Glutamatergic neuron (in vitro differentiated cells): ENCODE measurements at regions not wholly inside any gene's neighbourhood (a gene's known extent, or its start where the extent isn't known, plus 50 kb on each side); places are given as distances from the start of the nearest gene placed in this dataset.

Experiments used
- DNase-seq: peaks from one replicate; pipeline ENCODE4 v3.0.0; 2022
- H3K27ac Mint-ChIP-seq: one replicate; pipeline ENCODE4 v1.8.0; 2020; ENCODE audit warnings: mild to moderate bottlenecking, mixed read lengths, inconsistent platforms; ENCODE audit not compliant: unreplicated experiment
- H3K27me3 Mint-ChIP-seq: one replicate; pipeline ENCODE4 v1.8.0; 2020; ENCODE audit warnings: mild to moderate bottlenecking, moderate library complexity, mixed read lengths, inconsistent platforms; ENCODE audit not compliant: unreplicated experiment
- H3K36me3 Mint-ChIP-seq: one replicate; pipeline ENCODE4 v1.8.0; 2020; ENCODE audit warnings: mild to moderate bottlenecking, mixed read lengths, inconsistent platforms; ENCODE audit not compliant: unreplicated experiment
- H3K4me1 Mint-ChIP-seq: one replicate; pipeline ENCODE4 v1.8.0; 2020; ENCODE audit warnings: mild to moderate bottlenecking, low read depth, mixed read lengths, inconsistent platforms; ENCODE audit not compliant: unreplicated experiment
- H3K4me3 Mint-ChIP-seq: one replicate; pipeline ENCODE4 v1.8.0; 2020; ENCODE audit warnings: mild to moderate bottlenecking, mixed read lengths, inconsistent platforms; ENCODE audit not compliant: unreplicated experiment
- H3K9me3 Mint-ChIP-seq: one replicate; pipeline ENCODE4 v1.8.0; 2020; ENCODE audit warnings: mild to moderate bottlenecking, moderate library complexity, mixed read lengths, inconsistent platforms; ENCODE audit not compliant: unreplicated experiment
- CTCF ChIP-seq: fragments of 200-600 bp; sonication (generic); IDR thresholded peaks from one replicate; pipeline ENCODE4 v1.5.0; 2021; ENCODE audit not compliant: partially characterized antibody, unreplicated experiment

GRCh38 chr5:145104106-145104505, 731.0 kb downstream of the PRELID2 start:
- H3K9me3 Mint-ChIP-seq = no peaks in the 10 kb centered on the region
- no peak overlapping the region for H3K27ac Mint-ChIP-seq
- H3K27me3 Mint-ChIP-seq = no peaks in the 10 kb centered on the region

GRCh38 chr5:145101246-145101645, 733.9 kb downstream of the PRELID2 start:
- Mint-ChIP-seq H3K27ac (no peak overlapping the region), H3K4me1 (no peaks in the 10 kb centered on the region), H3K9me3 (no peaks in the 10 kb centered on the region), H3K36me3 (no peaks in the 10 kb centered on the region), H3K4me3 (no peak overlapping the region), H3K27me3 (no peaks in the 10 kb centered on the region)
- TF ChIP-seq CTCF = peak; percentile 25
- DNase-seq = no peak

More at GRCh38 chr5:145104106-145104505, 731.0 kb downstream of the PRELID2 start:
- no peak overlapping the region for H3K4me3 Mint-ChIP-seq
- no peaks in the 10 kb centered on the region for H3K4me1 Mint-ChIP-seq
- no peak for DNase-seq
- no peaks in the 10 kb centered on the region for H3K36me3 Mint-ChIP-seq
- no peak for TF ChIP-seq CTCF

GRCh38 chr5:145090115-145090514, 745.0 kb downstream of the PRELID2 start:
- H3K4me1 Mint-ChIP-seq = no peaks in the 10 kb centered on the region
- DNase-seq = no peak
- TF ChIP-seq CTCF = no peak
- no peaks in the 10 kb centered on the region for H3K36me3 Mint-ChIP-seq
- peaks cover 1% of the 10 kb centered on the region for H3K27me3 Mint-ChIP-seq
- no peaks in the 10 kb centered on the region for H3K9me3 Mint-ChIP-seq
- H3K27ac Mint-ChIP-seq = no peak overlapping the region
- H3K4me3 Mint-ChIP-seq = no peak overlapping the region

GRCh38 chr5:145084834-145085233, 750.3 kb downstream of the PRELID2 start:
- Mint-ChIP-seq H3K9me3 (no peaks in the 10 kb centered on the region), H3K4me3 (no peak overlapping the region), H3K4me1 (no peaks in the 10 kb centered on the region), H3K27ac (no peak overlapping the region), H3K36me3 (no peaks in the 10 kb centered on the region), H3K27me3 (peaks cover under 1% of the 10 kb centered on the region)
- DNase-seq = no peak
- TF ChIP-seq CTCF = no peak

- no peak for DNase-seq
- Mint-ChIP-seq H3K4me3 (no peak overlapping the region), H3K4me1 (no peaks in the 10 kb centered on the region), H3K9me3 (no peaks in the 10 kb centered on the region), H3K27me3 (no peaks in the 10 kb centered on the region), H3K27ac (no peak overlapping the region), H3K36me3 (no peaks in the 10 kb centered on the region)
- no peak for TF ChIP-seq CTCF
Measured at GRCh38 chr5:145077028-145077427, 758.1 kb downstream of the PRELID2 start.
